ENCODE measurements at regions not wholly inside any gene's neighbourhood (a gene's known extent, or its start where the extent isn't known, plus 50 kb on each side); places are given as distances from the start of the nearest gene placed in this dataset.
A peak's percentile ranks its signal among the peaks of the same experiment; 100 is the strongest.

- DNase-seq: no peak
These were observed 247.9 kb upstream of the RTL1 start for GRCh38 chr14:101151226-101151926.

DNA sequence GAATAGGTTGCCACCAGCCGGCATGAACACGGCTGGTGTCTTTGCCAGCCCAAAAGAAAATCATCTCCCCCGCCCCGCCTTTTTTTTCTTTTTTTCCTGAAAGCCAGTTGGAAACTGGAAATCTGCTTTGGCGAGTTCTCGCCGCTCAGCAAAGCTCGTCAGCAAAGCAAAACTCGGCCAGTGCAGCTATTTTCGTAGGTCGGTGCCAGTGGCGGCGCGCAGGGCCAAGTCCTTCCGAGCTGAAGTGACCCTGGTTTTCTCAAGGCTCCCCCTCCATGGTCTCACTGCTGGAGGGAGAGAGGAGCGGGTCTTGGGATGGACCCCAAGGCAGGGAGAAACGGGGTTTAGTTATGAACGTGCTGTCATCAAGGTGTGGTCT is 248.4 kb upstream of the RTL1 start:
- DNase-seq: no peak

- DNase-seq: no peak
These were observed 249.3 kb upstream of the RTL1 start for GRCh38 chr14:101152855-101153254.

DNA sequence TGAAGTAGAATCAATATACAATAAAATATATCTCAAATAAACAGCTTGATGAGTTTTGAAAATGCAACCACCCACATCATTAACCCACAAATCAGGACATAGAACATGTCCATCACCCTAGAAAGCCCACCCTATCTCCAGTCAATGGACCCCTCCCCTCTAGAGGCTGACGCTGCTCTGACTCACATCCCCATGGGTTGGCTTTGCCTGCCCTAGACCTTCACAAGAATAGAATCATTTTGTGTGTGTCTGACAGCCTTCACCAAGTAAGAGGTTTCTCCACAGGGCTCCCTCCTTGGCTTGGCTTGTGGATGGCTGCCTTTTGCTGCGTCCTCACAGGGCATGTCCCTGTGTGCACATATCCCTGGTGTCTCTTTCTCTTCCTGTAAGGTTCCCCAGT is 250.2 kb upstream of the RTL1 start:
- no peak for DNase-seq

GRCh38 chr14:101155575-101155974 is 252.1 kb upstream of the RTL1 start:
- no peak for DNase-seq

DNA sequence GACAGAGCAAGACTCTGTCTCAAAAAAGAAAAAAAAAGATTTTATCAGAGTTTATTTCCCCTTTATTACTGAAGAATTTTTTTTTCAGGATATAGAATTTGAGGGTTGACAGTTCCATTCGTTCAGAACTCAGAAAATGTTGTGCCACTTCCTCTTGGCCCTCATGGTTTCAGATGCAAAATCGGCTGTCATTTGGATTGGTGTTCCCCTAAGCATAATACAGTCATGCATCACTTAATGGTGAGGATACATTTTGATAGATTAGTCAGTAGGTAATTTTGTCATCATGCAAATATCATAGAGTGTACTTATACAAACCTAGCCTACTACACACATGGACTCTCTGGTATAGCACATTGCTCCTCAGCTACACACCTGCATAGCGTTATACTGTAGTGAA is 263.9 kb upstream of the RTL1 start:
- no peak for DNase-seq

DNA sequence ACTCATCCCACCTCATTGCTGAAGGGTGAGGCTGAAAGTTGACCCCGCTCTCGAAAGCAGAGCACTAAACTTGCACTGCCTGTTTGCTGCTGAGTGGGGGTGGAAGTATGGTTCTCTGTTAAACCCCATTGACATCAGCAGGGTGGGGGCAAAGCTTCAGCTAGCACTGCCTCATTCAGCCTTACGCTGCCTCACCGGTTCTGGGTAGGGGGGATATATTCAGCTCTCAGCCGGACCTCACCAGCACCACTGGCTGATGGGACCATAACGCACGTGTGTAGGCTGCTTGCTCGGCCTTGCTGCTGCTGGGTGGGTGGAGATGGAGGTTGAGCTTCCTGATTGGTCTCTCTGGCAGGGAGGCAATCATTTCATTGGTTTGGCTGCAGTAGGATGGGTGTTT is 265.7 kb upstream of the RTL1 start:
- no peak for DNase-seq

DNA sequence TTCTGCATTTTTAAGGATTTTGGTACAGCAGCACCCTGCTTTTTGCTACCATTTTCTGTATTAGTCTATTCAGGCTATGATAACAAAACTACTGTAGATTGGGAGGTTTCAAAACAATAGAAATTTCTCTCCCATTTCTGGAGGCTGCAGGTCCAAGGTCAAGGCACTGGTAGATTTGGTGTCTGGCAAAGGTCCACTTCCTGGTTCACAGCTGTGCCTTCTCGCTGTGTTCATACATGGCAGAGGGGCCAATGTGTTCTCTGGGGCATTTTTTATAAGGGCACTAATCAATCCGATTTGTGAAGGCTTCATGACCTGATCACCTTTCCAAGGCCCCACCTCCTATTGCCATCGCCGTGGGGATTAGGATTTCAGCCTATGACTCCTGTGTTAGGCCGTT is 268.1 kb upstream of the RTL1 start:
- DNase-seq: no peak

DNA sequence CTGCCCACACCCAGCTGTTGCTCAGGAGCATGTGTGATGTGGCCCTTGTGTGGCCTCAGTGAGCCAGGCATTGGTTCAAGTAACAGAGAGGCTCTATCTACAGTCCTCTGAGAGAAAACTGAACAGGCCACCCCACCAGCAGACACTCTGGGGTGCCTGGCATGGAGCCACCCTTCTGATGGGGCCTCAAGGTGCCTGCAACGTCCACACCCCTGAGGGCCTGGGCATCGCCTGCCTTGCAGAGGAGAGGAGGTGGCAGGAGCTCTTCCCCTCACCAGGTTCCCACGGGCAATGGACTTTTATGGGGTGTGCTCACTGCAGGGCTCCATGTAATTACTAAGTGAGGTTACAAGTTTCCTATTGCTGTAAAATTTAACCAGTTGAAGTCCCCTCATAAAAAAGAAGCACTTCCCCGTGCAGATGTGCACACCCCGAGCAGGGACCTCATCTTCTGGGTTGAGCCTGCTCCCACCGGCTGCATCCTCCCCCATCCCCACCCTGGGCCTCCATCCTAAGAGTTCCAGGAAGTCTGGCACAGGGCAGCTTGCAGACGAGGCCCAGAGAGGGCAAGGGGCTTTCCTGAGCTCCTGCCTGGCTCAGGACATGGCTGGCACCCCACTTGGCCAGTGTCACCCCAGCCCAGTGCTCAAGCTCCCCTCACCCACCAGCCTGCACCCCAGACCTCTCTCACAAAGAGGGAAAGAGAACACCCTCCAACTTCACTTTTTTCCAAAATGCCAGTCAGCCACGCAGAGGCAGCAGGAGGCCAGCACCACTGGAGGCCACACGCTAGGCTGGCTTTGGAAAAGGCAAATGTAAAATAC is 270.4 kb upstream of the RTL1 start:
- DNase-seq: no peak

GRCh38 chr14:101174522-101174838 is 271.0 kb upstream of the RTL1 start:
- DNase-seq: peak; percentile 88

DNA sequence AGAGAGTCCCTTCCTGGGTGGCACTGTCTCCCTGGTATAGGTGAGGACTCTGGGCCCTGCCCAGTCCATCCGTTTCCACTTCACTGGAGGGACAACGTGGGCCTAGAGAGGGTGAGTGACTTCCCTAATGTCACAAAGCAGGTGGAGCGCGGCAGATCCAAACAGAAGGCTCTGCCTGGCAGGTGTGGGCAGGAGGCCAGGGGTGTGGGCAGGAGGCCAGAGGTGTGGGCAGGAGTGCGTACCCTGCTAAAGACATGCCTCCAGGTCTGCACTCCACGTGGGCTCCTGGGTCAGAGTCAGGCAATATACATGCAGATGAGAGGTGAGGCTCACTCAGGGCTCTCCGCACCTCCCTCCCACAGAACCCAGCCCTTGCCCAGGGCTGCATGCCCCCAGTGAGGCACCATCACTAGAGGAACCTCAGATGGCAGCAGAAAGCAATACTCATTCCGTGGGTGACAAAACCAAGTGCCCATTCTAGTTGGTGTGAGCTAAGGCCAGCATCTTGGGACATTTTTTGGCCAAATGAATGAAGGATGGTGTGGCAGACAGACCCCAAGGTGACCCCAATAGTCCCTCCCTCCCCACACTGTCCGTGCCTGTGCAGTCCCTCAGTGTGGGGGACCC is 271.6 kb upstream of the RTL1 start:
- peak; percentile 83 for DNase-seq

- DNase-seq: no peak
These were observed 272.4 kb upstream of the RTL1 start for GRCh38 chr14:101175731-101176534.

GRCh38 chr14:101176535-101177205 is 273.1 kb upstream of the RTL1 start:
- DNase-seq: no peak

DNA sequence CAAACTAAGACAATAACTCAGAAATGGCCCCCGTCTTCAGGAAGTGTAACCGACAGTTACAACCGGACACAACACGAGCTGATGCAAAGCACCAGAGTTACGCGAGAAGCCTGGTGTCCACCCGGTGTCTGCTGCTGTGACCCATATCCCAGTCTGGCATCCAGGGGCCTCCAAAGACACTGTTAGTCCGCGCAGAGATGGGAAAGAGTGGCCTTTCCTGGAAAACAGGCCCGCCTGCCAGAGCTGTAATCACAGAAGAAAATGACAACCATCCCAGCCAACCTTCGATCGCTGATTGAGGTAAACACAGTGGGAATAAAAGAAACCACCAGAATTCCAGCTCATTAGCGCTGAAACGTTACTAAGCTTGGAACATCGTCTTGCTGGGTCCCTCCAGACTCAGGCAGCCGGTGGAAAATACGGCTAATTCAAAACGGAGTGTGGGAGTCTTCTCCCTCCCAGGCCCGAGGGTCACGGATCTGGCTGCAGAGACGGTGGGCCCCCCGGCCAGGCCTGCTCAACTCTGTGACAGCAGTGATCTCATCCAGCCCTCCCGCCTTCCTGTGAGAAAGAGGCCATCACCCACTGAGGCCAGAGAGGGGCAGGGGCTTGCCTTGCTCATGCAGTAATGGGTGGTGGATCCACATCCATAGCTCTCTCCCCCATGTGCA is 273.9 kb upstream of the RTL1 start:
- no peak for DNase-seq

- no peak for DNase-seq
These were observed 274.9 kb upstream of the RTL1 start for GRCh38 chr14:101178184-101179072.

GRCh38 chr14:101179691-101180211 is 276.2 kb upstream of the RTL1 start:
- no peak for DNase-seq

GRCh38 chr14:101181446-101182313 is 278.2 kb upstream of the RTL1 start:
- no peak for DNase-seq

GRCh38 chr14:101182476-101182875 is 279.0 kb upstream of the RTL1 start:
- DNase-seq: no peak

DNA sequence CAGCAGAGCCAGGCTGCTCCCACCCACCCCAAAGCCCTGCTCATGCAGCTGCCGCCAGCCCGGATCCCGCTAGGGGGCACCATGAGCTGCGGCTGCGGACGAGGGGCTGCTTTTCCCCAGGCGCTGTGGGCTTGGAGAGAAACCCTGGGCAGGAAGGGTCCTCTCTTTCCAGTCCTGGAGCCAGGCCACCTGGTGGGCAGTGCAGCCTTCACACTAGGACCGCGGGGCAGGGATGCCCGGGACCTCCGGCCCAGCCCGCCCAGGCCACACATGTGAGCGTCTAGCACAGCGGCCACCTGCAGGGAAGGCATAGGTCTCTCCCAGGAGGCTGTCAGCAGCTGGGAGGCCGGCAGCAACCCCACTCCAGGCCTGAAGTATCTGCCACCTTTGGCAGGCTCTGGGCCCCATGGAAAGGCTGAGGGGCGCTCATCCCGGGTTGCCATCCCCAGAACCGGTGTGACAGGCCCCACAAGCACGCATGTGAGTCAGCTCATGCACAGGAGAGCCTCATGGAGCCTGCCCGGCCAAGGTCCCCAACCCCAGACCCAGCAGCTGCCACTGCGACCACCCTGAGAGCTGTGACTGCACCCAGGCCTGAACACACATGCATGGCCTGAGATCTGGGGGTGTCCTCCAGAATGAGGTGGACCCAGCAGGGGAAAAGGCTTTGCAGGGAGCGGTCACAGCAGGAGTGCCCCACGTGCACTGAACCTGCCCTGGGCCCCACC is 280.0 kb upstream of the RTL1 start:
- no peak for DNase-seq
